ENCODE measurements at regions not wholly inside any gene's neighbourhood (a gene's known extent, or its start where the extent isn't known, plus 50 kb on each side); places are given as distances from the start of the nearest gene placed in this dataset.

DNA sequence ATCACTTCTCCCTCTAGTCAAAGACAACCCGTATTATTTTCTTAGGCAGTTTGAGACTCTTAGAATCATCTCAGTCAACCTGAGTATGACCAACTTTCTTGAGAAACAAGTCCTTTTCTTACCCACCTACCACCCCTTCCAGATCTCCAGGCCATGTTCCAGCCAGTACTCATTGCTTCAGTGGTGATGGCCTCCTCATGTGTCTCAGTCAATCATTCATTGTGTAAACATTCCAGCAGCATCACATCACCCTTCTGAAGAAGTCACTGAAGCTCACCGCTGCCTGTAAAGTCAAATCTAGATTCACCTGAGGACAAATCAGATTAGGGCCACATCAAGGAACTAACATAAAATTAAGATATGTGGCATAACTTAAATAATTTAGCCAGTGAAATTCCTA lies 467.2 kb upstream of the NRP1 start:
- no peaks in the 10 kb centered on the region for H3K27me3 ChIP-seq
- 95% methylated on average over 2 of the region's 2 CpGs for WGBS, 2 donors
- no peaks in the 10 kb centered on the region for H3K36me3 ChIP-seq
- H3K4me1 ChIP-seq = peaks cover 0 to 21% (median 10%) of the 10 kb centered on the region in 4 donors
- intact Hi-C loops (cut with DNase I) = no loop called here
- no peaks in the 10 kb centered on the region for H3K9me3 ChIP-seq
- no peak overlapping the region for H3K27ac ChIP-seq
- no peak for TF ChIP-seq EP300 (IDR thresholded peaks at IDR 0.05)
- H3K4me3 ChIP-seq = no peak overlapping the region
- DNase-seq = no peak

GRCh38 chr10:33800986-33801385 lies 466.5 kb upstream of the NRP1 start:
- intact Hi-C loops (cut with DNase I) = no loop called here
- Histone ChIP-seq H3K4me3 (no peak overlapping the region), H3K36me3 (no peaks in the 10 kb centered on the region), H3K27ac (no peak overlapping the region), H3K9me3 (no peaks in the 10 kb centered on the region), H3K4me1 (peaks cover 0 to 21% (median 10%) of the 10 kb centered on the region in 4 donors), H3K27me3 (no peaks in the 10 kb centered on the region)
- no peak for DNase-seq
- TF ChIP-seq POLR2AphosphoS5 (IDR thresholded peaks at IDR 0.05) (no peak), CTCF (IDR thresholded peaks at IDR 0.05) (no peak), POLR2A (IDR thresholded peaks at IDR 0.05) (no peak), EP300 (IDR thresholded peaks at IDR 0.05) (no peak)

- no peak for DNase-seq
- 86% methylated on average over 5 of the region's 5 CpGs for WGBS, 2 donors
- TF ChIP-seq EP300 (IDR thresholded peaks at IDR 0.05) (no peak), POLR2A (IDR thresholded peaks at IDR 0.05) (no peak), POLR2AphosphoS5 (IDR thresholded peaks at IDR 0.05) (no peak), CTCF (IDR thresholded peaks at IDR 0.05) (no peak)
- intact Hi-C loops (cut with DNase I) = no loop called here
- Histone ChIP-seq H3K36me3 (no peaks in the 10 kb centered on the region), H3K4me1 (peaks cover 0 to 21% (median 10%) of the 10 kb centered on the region in 4 donors), H3K4me3 (no peak overlapping the region), H3K9me3 (no peaks in the 10 kb centered on the region), H3K27ac (no peak overlapping the region), H3K27me3 (no peaks in the 10 kb centered on the region)
These were observed 466.1 kb upstream of the NRP1 start for GRCh38 chr10:33800545-33800944.

DNA sequence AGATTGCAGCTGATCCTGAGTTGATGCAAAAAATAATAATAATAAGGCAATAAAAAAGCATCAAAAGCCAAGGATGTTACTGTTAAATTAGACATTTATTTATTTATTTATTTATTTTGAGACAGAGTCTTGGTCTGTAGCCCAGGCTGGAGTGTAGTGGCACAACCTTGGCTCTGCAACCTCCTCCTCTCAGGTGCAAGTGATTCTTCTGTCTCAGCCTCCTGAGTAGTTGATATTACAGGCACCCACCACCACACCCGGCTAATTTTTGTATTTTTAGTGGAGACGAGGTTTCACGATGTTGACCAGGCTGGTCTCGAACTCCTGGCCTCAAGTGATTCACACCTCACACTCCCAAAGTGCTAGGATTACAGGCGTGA lies 465.5 kb upstream of the NRP1 start:
- no peak overlapping the region for H3K4me3 ChIP-seq
- 93 to 97% methylated on average over 5 of the region's 5 CpGs for WGBS, 2 donors
- no peak for DNase-seq
- H3K27ac ChIP-seq = no peak overlapping the region
- H3K36me3 ChIP-seq = no peaks in the 10 kb centered on the region
- no peaks in the 10 kb centered on the region for H3K27me3 ChIP-seq
- H3K4me1 ChIP-seq = peaks cover 0 to 21% (median 10%) of the 10 kb centered on the region in 4 donors
- intact Hi-C loops (cut with DNase I) = no loop called here
- TF ChIP-seq CTCF (IDR thresholded peaks at IDR 0.05) (no peak), POLR2A (IDR thresholded peaks at IDR 0.05) (no peak), EP300 (IDR thresholded peaks at IDR 0.05) (no peak), POLR2AphosphoS5 (IDR thresholded peaks at IDR 0.05) (no peak)
- no peaks in the 10 kb centered on the region for H3K9me3 ChIP-seq

- Histone ChIP-seq H3K27ac (no peak overlapping the region), H3K36me3 (no peaks in the 10 kb centered on the region), H3K4me3 (no peak overlapping the region), H3K4me1 (peaks cover 0 to 21% (median 10%) of the 10 kb centered on the region in 4 donors), H3K27me3 (no peaks in the 10 kb centered on the region), H3K9me3 (no peaks in the 10 kb centered on the region)
- 25 to 54% methylated on average over 4 of the region's 4 CpGs for WGBS, 2 donors
- TF ChIP-seq POLR2A (IDR thresholded peaks at IDR 0.05) (no peak), CTCF (IDR thresholded peaks at IDR 0.05) (no peak), EP300 (IDR thresholded peaks at IDR 0.05) (no peak), POLR2AphosphoS5 (IDR thresholded peaks at IDR 0.05) (peak in 1 of 4 donors; percentile 19)
- no peak for DNase-seq
- intact Hi-C loops (cut with DNase I) = no loop called here
These were observed 464.9 kb upstream of the NRP1 start for GRCh38 chr10:33799281-33799943.

All from sigmoid colon (tissue), 6 donors.